HCT116 (cell line): ENCODE measurements at regions not wholly inside any gene's neighbourhood (a gene's known extent, or its start where the extent isn't known, plus 50 kb on each side); places are given as distances from the start of the nearest gene placed in this dataset.

Experiments used
- ATAC-seq: fragments of 200-7000 bp; cut with Tn5 transposase; 2 replicates; pipeline ENCODE4 v1.9.1; 2020; ENCODE audit warnings: mild to moderate bottlenecking, moderate library complexity
- BruUV-seq: library from RNA; stranded (reverse); fragments of 400-500 nt; replicated peaks from 2 replicates; lab custom pipeline; 2021; lab: Mats Ljungman, UMichigan
- CTCF ChIA-PET: fragments of 300-600 bp; sonication (Branson Sonifier 250); formaldehyde crosslinking; loops from one replicate; lab custom pipeline; 2021; ENCODE audit warnings: antibody characterized with exemption; lab: Charles Lee
- POLR2A ChIA-PET: fragments of 300-600, 350-600 bp; sonication (Branson Sonifier 250); formaldehyde crosslinking; loops from one replicate; lab custom pipeline; 2021; ENCODE audit warnings: antibody characterized with exemption; lab: Charles Lee
- RAD21 ChIA-PET, 2 experiments: fragments of 300-600 bp; sonication (Branson Sonifier 250); formaldehyde crosslinking; loops; one replicate each; lab custom pipeline; 2023; ENCODE audit warnings: low total read pairs in 2 of 2; ENCODE audit not compliant: uncharacterized antibody in 2 of 2, unreplicated experiment in 2 of 2, low non-redundant PET in 1 of 2; lab: Charles Lee
- DNase-seq: peaks from one replicate; pipeline ENCODE4 v3.0.0-alpha.2; 2010; ENCODE audit warnings: low read depth, low spot score
- H2AFZ ChIP-seq: fragments of 200-600 bp; shearing (Covaris generic), sonication (generic); 2 replicates; pipeline ENCODE4 v1.6.1; 2017; ENCODE audit warnings: low read depth, mixed run types, mixed read lengths, antibody characterized with exemption, low read length; ENCODE audit not compliant: poor library complexity, severe bottlenecking
- H3K27ac ChIP-seq: 2 replicates; pipeline ENCODE4 v1.5.1; 2012; ENCODE audit warnings: low read depth, low read length
- H3K27me3 ChIP-seq: fragments of 200-600 bp; sonication (generic); 2 replicates; pipeline ENCODE4 v1.6.1; 2016; ENCODE audit warnings: mixed run types, low read length, mixed read lengths; ENCODE audit not compliant: insufficient read depth
- H3K36me3 ChIP-seq, 2 experiments: fragments of 200-500 bp in 1 of 2; fragments of 200-600 bp in 1 of 2; sonication (Bioruptor generic) in 1 of 2; sonication (generic) in 1 of 2; 2 replicates each; pipeline versions ENCODE4 v1.5.1 to v1.6.1; 2014 to 2016; ENCODE audit warnings: low read length in 2 of 2, inconsistent platforms in 1 of 2, mixed read lengths in 1 of 2, mixed run types in 1 of 2; ENCODE audit not compliant: insufficient read depth in 2 of 2, control insufficient read depth in 1 of 2
- H3K4me1 ChIP-seq, 2 experiments: fragments of 200-600 bp in 1 of 2; sonication (generic) in 1 of 2; 2 replicates each; pipeline versions ENCODE4 v1.5.1 to v1.6.1; 2012 to 2017; ENCODE audit warnings: low read length in 2 of 2, inconsistent platforms in 1 of 2, mild to moderate bottlenecking in 1 of 2, mixed read lengths in 1 of 2, mixed run types in 1 of 2, moderate library complexity in 1 of 2; ENCODE audit not compliant: insufficient read depth in 2 of 2, control insufficient read depth in 1 of 2
- H3K4me2 ChIP-seq: fragments of 200-600 bp; sonication (generic); 2 replicates; pipeline ENCODE4 v1.6.1; 2017; ENCODE audit warnings: mixed run types, low read length, mixed read lengths
- H3K4me3 ChIP-seq, 2 experiments: fragments of 200-600 bp in 1 of 2; sonication (generic) in 1 of 2; replicated peaks in 1 of 2; 2 replicates each; pipeline ENCODE4 v1.5.1; 2011 to 2016; ENCODE audit warnings: low read length in 2 of 2, control low read depth in 1 of 2, low read depth in 1 of 2, mild to moderate bottlenecking in 1 of 2, mixed read lengths in 1 of 2, mixed run types in 1 of 2
- H3K79me2 ChIP-seq: fragments of 200-600 bp; sonication (generic); 2 replicates; pipeline ENCODE4 v1.6.1; 2017; ENCODE audit warnings: mild to moderate bottlenecking, mixed run types, low read length, moderate library complexity, mixed read lengths; ENCODE audit not compliant: insufficient read depth
- H3K9ac ChIP-seq: fragments of 200-600 bp; sonication (generic); 2 replicates; pipeline ENCODE4 v1.6.1; 2016; ENCODE audit warnings: low read length, mixed read lengths
- H3K9me2 ChIP-seq: fragments of 200-600 bp; sonication (generic), shearing (Covaris generic); 2 replicates; pipeline ENCODE4 v1.6.1; 2017; ENCODE audit warnings: mixed run types, mild to moderate bottlenecking, moderate library complexity; ENCODE audit not compliant: insufficient read depth
- H3K9me3 ChIP-seq, 2 experiments: fragments of 200-500 bp in 1 of 2; fragments of 200-600 bp in 1 of 2; sonication (Bioruptor generic) in 1 of 2; sonication (generic) in 1 of 2; 2 replicates each; pipeline ENCODE4 v1.6.1; 2014 to 2017; ENCODE audit warnings: low read length in 2 of 2, mixed read lengths in 2 of 2, inconsistent platforms in 1 of 2, low read depth in 1 of 2, mild to moderate bottlenecking in 1 of 2, mixed run types in 1 of 2, moderate library complexity in 1 of 2; ENCODE audit not compliant: control insufficient read depth in 1 of 2, insufficient read depth in 1 of 2
- H4K20me1 ChIP-seq: fragments of 200-600 bp; sonication (generic), shearing (Covaris generic); 2 replicates; pipeline ENCODE4 v1.6.1; 2017; ENCODE audit warnings: mixed run types, mild to moderate bottlenecking, moderate library complexity; ENCODE audit not compliant: insufficient read depth
- ATF3 ChIP-seq: IDR thresholded peaks from 2 replicates; pipeline ENCODE4 v1.6.1; 2012
- CEBPB ChIP-seq: IDR thresholded peaks from 2 replicates; pipeline ENCODE4 v1.6.1; 2012; ENCODE audit warnings: low read depth
- EGR1 ChIP-seq: IDR thresholded peaks from 2 replicates; pipeline ENCODE4 v1.6.1; 2012; ENCODE audit warnings: low read depth
- ELF1 ChIP-seq: IDR thresholded peaks from 2 replicates; pipeline ENCODE4 v1.6.1; 2012; ENCODE audit warnings: low read depth, borderline replicate concordance
- EZH2 ChIP-seq: fragments of 200-600 bp; sonication (generic); IDR thresholded peaks from 2 replicates; pipeline ENCODE4 v1.6.1; 2017; ENCODE audit warnings: antibody characterized with exemption, mixed run types
- EZH2phosphoT487 ChIP-seq: fragments of 200-600 bp; IDR thresholded peaks from 2 replicates; pipeline ENCODE4 v1.6.1; 2018; ENCODE audit warnings: antibody characterized with exemption, borderline replicate concordance
- FOSL1 ChIP-seq: IDR thresholded peaks from 2 replicates; pipeline ENCODE4 v1.6.1; 2012; ENCODE audit warnings: low read depth
- POLR2A ChIP-seq: IDR thresholded peaks from 2 replicates; pipeline ENCODE4 v1.7.0; 2011; ENCODE audit warnings: borderline replicate concordance; ENCODE audit not compliant: insufficient read depth, insufficient read length; ENCODE audit errors: extremely low read depth
- POLR2AphosphoS5 ChIP-seq: IDR thresholded peaks from 2 replicates; pipeline ENCODE4 v1.6.1; 2011; ENCODE audit warnings: mild to moderate bottlenecking, low read depth, low read length, moderate library complexity
- RAD21 ChIP-seq: IDR thresholded peaks from 2 replicates; pipeline ENCODE4 v1.6.1; 2012; ENCODE audit warnings: low read depth, mild to moderate bottlenecking
- SIN3A ChIP-seq: IDR thresholded peaks from 2 replicates; pipeline ENCODE4 v1.6.1; 2012; ENCODE audit warnings: low read depth
- SRF ChIP-seq: IDR thresholded peaks from 2 replicates; pipeline ENCODE4 v1.6.1; 2012; ENCODE audit warnings: low read depth
- TCF7L2 ChIP-seq: IDR thresholded peaks from 2 replicates; pipeline ENCODE4 v1.7.0; 2011; ENCODE audit warnings: borderline replicate concordance, inconsistent platforms; ENCODE audit not compliant: insufficient read depth, insufficient read length; ENCODE audit errors: extremely low read depth
- YY1 ChIP-seq: IDR thresholded peaks from 2 replicates; pipeline ENCODE4 v1.6.1; 2011; ENCODE audit warnings: low read length, low read depth, moderate library complexity, mild to moderate bottlenecking; ENCODE audit not compliant: insufficient replicate concordance; ENCODE audit errors: extremely low read depth
- ZNF274 ChIP-seq: fragments of 200-500 bp; sonication (Bioruptor generic); IDR thresholded peaks from 2 replicates; pipeline ENCODE4 v1.6.1; 2014; ENCODE audit warnings: mild to moderate bottlenecking, low read depth, low read length, inconsistent platforms
- intact Hi-C: fragments of 100-400 bp; cut with micrococcal nuclease; formaldehyde crosslinking; loops from 2 replicates; pipeline ENCODE4 v1.10.0; 2022
- TF ChIP-seq, protein P1 (sequence below): IDR thresholded peaks from 2 replicates; pipeline ENCODE4 v1.6.1; 2012
- TF ChIP-seq, protein P2 (sequence below): IDR thresholded peaks from 2 replicates; pipeline ENCODE4 v1.6.1; 2011; ENCODE audit warnings: mild to moderate bottlenecking, low read length, moderate library complexity; ENCODE audit not compliant: insufficient replicate concordance; ENCODE audit errors: extremely low read depth

GRCh38 chr15:95646484-95647273 is 683.8 kb upstream of the NR2F2 start:
- ATAC-seq: no peak
- Histone ChIP-seq H3K79me2 (no peaks in the 10 kb centered on the region), H3K9ac (no peak overlapping the region), H3K4me3 (no peak overlapping the region), H3K36me3 (no peaks in the 10 kb centered on the region), H4K20me1 (no peaks in the 10 kb centered on the region), H2AFZ (no peak overlapping the region), H3K27ac (no peak overlapping the region), H3K9me3 (no peaks in the 10 kb centered on the region), H3K9me2 (no peaks in the 10 kb centered on the region), H3K4me2 (no peak overlapping the region), H3K4me1 (no peaks in the 10 kb centered on the region), H3K27me3 (no peaks in the 10 kb centered on the region)
- CTCF ChIA-PET: no interaction called here
- POLR2A ChIA-PET: no interaction called here
- BruUV-seq: no TSS peak
- TF ChIP-seq, protein P1, sequence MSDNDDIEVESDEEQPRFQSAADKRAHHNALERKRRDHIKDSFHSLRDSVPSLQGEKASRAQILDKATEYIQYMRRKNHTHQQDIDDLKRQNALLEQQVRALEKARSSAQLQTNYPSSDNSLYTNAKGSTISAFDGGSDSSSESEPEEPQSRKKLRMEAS: no peak
- TF ChIP-seq FOSL1: no peak
- TF ChIP-seq EZH2: no peak
- TF ChIP-seq RAD21: no peak
- TF ChIP-seq EZH2phosphoT487: no peak
- RAD21 ChIA-PET: no interaction called here
- intact Hi-C loops: no loop called here
- DNase-seq: no peak

DNA sequence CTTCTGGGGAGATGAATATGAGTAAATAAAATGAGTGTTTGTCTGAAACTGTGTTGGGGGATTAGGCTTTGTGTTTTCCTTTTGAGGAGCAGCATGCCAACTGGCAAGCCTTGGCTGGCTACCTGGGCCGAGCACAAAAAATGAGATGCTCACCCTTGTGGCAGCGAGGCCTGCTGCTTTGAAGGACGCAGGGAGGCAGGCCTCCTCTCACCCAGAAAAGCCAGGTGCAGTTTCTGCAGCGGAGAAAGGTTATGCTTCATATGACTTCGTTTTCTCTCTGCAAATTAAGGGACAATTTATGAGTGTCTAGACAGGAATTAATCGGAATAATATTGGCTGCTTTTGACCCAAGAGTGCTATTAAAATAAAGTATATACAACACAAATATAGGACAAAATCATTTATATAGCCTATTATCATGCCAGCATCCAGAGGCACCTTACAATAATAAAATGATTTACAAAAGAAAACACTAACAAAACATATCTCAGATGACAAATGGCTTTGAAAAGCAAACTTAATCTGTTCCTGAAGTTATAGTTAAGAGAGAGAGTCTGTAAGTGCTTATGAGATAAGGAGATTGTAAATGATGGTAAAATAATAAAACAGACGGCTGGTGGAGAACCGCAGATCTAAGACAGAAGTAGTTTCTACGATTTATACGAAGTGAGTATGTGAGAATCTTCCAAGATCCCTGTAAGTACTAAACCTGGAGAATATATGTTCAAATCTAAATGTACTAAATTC is 682.8 kb upstream of the NR2F2 start:
- ChIA-PET CTCF (no interaction called here), RAD21 (no interaction called here), POLR2A (no interaction called here)
- Histone ChIP-seq H3K4me2 (no peak overlapping the region), H3K36me3 (no peaks in the 10 kb centered on the region), H3K27ac (no peak overlapping the region), H3K9me2 (no peaks in the 10 kb centered on the region), H3K4me1 (no peaks in the 10 kb centered on the region), H3K9me3 (no peaks in the 10 kb centered on the region), H4K20me1 (no peaks in the 10 kb centered on the region), H3K4me3 (no peak overlapping the region), H3K79me2 (no peaks in the 10 kb centered on the region), H3K27me3 (no peaks in the 10 kb centered on the region), H3K9ac (no peak overlapping the region), H2AFZ (no peak overlapping the region)
- intact Hi-C loops: no loop called here
- DNase-seq (no peak), ATAC-seq (no peak)
- BruUV-seq: no TSS peak
- TF ChIP-seq TCF7L2 (no peak), SIN3A (no peak), EZH2phosphoT487 (no peak), YY1 (no peak), CEBPB (no peak), ZNF274 (no peak), POLR2A (no peak), ATF3 (no peak), ELF1 (no peak), SRF (no peak), EGR1 (no peak), POLR2AphosphoS5 (no peak)
- TF ChIP-seq, protein P2, sequence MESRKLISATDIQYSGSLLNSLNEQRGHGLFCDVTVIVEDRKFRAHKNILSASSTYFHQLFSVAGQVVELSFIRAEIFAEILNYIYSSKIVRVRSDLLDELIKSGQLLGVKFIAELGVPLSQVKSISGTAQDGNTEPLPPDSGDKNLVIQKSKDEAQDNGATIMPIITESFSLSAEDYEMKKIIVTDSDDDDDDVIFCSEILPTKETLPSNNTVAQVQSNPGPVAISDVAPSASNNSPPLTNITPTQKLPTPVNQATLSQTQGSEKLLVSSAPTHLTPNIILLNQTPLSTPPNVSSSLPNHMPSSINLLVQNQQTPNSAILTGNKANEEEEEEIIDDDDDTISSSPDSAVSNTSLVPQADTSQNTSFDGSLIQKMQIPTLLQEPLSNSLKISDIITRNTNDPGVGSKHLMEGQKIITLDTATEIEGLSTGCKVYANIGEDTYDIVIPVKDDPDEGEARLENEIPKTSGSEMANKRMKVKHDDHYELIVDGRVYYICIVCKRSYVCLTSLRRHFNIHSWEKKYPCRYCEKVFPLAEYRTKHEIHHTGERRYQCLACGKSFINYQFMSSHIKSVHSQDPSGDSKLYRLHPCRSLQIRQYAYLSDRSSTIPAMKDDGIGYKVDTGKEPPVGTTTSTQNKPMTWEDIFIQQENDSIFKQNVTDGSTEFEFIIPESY: no peak
